ENCODE measurements at regions not wholly inside any gene's neighbourhood (a gene's known extent, or its start where the extent isn't known, plus 50 kb on each side); places are given as distances from the start of the nearest gene placed in this dataset.

DNA sequence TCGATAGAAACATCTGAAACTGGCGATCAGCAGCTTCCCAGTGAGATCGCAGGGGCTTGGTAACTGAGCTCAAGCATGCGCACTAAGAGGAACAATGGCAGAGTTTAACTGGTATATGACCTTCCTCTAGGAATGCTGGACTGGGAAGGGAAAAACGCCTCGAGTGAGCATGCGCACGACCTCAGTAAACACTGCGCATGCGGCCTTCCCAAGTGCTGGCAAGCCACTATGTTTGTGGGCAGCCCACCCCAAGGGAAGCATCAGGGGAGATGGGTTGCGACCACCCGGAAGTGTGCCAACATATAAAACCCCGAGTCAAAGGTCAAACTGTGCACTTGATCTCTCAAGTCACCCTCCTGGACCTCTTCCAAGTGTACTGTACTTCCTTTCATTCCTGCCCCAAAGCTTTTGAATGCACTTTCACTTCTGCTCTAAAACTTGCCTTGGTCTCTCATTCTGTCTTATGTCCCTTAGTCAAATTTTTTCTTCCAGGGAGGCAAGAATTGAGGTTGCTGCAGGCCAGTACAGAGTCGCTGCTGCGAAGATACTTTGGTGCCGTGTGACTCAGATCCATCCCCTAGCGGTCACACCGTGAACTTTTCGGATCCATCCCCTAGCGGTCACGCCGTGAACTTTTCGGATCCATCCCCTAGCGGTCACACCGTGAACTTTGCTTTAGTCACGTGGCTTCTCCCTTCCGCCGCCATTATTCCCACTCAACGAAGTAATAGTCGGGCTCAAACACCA, 243.3 kb downstream of the FAM43A start:
- DNase-seq (ENCODE audit: low spot score): no peak

GRCh38 chr3:194929578-194929960, 243.9 kb downstream of the FAM43A start:
- no peak for DNase-seq (ENCODE audit: low spot score)

- peak; percentile 100 for DNase-seq (ENCODE audit: low spot score)
Observed at GRCh38 chr3:194930377-194931204, 244.9 kb downstream of the FAM43A start.

- no peak for DNase-seq (ENCODE audit: low spot score)
Observed at GRCh38 chr3:194931347-194931746, 245.7 kb downstream of the FAM43A start.

GRCh38 chr3:194931865-194932264, 246.2 kb downstream of the FAM43A start:
- no peak for DNase-seq (ENCODE audit: low spot score)

- no peak for DNase-seq (ENCODE audit: low spot score)
Observed at GRCh38 chr3:194933465-194933864, 247.8 kb downstream of the FAM43A start.

DNA sequence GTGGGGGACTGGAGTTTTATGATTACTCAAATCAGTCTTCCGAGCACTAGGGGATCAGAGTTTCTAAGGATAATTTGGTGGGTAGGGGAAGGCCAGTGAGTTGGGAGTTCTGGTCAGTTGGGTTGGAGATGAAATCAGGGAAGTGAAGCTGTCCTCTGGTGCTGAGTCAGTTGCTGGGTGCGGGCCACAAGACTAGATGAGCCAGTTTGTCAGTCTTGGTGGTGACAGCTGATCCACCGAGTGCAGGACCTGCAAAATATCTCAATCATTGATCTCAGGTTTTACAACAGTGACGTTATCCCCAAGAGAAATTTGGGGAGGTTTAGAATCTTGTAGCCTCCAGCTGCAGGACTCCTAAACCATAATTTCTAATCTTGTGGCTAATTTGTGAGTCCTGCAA, 249.4 kb downstream of the FAM43A start:
- DNase-seq (ENCODE audit: low spot score): no peak

DNA sequence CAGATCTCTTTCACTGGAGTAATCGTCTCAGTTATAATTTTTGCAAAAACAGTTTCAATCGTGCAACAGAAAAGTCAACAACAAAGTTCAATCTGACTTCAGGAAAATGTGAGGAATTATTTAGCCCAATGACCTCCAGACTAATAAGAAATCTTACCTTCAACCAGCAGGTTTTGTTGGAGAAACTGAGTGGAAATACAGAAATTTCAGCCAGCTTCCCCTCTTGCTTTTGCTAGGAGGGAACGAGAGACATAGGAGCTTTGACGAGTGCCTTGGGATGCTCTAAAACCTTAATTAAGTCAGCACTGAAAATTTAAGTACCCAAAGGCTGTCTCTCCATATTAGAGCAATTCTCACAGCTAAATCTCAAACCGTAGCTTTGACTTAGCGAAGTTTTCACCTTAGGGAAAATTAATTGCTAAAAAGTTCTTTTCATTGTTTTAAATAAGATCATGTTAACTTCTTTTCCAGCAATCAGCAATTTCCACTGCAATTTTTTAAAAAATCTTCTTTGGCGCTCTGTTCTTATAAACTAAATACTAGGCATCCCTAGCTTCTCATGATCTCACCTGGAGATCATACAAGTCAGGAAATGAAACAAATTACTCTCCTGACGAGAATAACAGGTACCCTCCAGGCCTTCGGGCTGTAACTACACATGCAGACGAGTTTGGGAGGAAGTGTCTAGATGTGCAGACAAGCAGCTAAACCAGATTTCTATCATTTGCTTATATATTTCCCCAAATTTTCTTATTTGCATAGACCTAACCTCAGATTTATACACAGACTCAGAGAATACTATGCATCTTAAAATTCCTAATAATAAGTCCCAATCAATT, 250.2 kb downstream of the FAM43A start:
- DNase-seq (ENCODE audit: low spot score): no peak

- no peak for DNase-seq (ENCODE audit: low spot score)
Observed at GRCh38 chr3:194936659-194937058, 251.0 kb downstream of the FAM43A start.

DNA sequence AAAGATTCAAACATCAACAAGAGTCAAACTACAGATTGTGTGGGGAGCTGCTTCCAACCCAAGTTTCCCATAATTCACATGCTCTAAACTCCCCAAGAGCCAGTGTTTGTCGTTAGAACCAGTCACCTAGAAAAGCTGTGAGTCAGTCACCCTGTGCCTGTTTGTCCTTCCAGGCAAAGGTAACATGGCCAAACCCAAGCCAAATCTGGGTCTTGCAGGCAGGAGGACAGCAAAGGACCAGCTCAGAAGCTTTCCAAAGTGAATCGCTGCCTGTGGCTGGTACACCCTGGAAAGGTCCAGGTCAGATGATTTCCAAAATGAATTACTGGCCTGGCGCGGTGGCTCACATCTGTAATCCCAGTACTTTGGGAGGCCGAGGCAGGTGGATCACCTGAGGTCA, 251.5 kb downstream of the FAM43A start:
- DNase-seq (ENCODE audit: low spot score): no peak

DNA sequence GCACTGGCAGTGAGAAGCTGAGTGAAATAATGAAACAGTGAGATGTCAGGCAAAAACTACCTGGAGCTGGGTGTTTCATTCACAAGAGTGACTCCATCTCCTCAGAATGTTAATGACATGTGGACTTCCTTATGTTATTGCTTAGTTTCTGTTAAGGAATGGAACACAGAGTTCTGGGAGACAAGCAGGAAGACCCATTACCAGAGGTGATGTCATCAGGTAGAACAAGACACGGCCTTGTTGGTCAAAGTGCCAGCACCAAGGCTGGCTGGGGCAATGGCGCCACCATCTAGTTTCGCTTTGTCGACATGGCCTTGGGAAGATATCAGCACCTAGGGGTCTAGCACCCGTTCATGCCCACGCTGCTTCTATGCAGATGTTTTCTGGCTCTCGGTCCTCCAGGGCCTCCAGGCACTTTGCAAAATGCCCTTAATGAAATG, 252.2 kb downstream of the FAM43A start:
- DNase-seq (ENCODE audit: low spot score): no peak

DNA sequence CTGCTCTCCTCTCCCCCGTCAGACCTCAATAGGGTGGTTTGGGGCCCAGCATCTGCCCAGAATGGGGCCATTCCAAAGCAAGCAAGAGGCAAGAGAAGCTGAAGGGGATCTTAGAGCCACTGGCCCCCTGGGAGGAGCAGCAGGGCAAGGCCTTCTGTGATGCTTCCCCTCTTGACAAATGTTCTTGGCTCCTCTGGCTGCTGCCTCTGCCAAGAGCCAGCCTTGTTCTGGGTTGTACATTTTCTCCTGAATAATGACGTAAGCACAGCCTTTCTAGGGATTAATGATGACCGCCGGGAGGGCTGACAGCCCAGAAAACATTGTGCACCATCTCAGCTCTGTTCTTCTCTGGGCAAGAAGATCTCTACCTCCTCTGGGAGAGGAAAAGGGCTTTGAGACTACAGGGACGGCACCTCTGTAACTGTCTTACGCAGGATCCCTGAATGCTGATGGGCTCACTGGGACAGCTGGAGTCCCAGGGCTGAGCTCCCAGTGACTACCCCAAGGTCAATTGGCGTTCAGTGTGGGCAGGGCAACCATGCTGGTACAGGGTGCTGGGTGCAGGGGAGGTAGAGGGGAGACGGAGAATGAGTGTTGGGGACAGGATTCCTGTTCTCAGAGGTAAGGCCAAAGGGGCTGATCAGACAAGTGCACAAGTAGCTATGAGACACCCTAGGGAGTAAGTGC, 253.3 kb downstream of the FAM43A start:
- DNase-seq (ENCODE audit: low spot score): no peak

DNA sequence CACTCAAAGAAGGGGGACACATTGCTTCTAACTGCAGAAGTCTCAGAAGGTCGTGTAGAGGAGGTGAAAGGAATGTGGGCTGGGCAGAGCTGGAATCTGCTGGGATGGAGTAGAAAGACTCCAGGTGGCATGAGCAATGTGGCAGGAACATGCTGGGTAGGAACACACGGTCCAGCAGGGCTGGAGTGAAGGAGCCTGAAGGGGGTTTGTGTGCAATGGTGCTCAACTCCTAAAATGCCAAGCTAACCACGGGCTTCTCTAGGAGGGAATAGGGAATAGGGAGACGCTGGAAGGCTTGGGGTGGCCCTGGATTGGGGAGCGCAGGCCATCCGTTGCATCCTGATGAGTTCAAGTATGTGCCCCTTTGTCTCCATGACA, 253.8 kb downstream of the FAM43A start:
- DNase-seq (ENCODE audit: low spot score): no peak

DNA sequence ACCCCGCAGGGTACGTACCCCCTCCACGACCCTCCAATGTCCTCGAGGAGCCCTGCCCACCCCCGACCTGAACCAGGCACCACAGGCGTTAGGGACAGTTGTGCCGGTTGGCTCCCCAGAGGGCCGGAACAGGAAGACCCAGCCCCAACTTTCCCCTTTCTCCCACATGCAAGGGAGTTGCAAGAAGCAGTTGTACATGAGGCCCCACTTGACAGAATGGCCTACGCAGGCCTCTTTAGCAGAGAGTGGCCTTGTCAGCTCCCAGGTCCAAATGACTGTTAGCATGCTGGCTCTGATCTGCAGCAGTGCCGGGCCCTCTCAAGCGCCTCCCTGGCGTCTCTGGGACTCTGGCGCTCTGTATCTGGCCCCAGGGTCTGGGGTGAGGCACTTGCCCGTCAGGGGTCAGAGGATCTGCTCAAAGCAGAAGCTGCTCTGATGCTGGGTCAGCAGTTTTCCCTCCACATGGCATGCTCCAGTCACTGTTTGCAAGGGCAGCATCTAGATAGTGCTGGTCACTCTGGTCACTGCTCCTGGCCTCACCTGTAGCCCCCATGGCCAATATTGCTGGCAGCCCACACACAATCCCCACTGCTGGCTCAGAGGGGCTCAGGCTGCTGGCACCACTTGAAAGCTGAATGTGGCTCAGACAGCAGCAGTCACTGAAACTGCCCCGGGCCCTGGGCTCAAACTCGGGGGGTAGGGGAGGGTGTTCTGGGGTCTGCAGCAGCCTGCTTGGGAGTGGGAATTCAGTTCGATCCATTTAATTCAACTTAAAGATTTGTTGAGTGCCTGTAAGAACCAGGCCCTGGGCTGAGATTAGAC, 254.5 kb downstream of the FAM43A start:
- no peak for DNase-seq (ENCODE audit: low spot score)

GRCh38 chr3:194941360-194941955, 255.8 kb downstream of the FAM43A start:
- no peak for DNase-seq (ENCODE audit: low spot score)

DNA sequence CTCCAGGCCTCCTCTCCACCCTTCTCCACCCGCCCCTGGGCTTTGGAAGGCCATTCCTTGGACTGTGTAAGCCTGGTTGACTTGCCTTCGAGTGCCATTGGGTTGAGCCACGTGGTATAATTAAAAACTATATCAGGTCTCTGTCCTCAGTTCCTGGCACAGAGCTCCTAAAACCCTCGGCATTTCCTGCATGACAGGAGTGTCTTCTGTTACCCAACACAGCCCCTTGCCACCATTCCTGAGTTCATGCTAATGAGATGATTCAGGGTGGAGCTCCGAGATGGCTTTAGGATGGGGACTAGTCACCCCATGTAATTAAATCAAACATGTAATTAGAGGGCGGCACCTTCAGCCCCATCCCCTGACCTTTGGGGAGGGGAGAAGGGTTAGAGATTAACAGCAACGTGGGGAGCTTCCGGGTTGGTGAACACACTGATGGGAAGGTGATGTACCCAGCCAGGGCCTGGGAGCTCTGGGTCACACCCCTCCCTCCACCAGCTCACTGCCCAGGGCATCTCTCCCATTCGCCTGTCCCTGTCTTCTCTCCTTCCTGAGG, 256.4 kb downstream of the FAM43A start:
- DNase-seq (ENCODE audit: low spot score): no peak

GRCh38 chr3:194944526-194944925, 258.8 kb downstream of the FAM43A start:
- no peak for DNase-seq (ENCODE audit: low spot score)

GRCh38 chr3:194945508-194945907, 259.8 kb downstream of the FAM43A start:
- DNase-seq (ENCODE audit: low spot score): no peak

GRCh38 chr3:194946091-194946490, 260.4 kb downstream of the FAM43A start:
- DNase-seq (ENCODE audit: low spot score): no peak

GRCh38 chr3:194949592-194949991, 263.9 kb downstream of the FAM43A start:
- no peak for DNase-seq (ENCODE audit: low spot score)
